ENCODE measurements at regions not wholly inside any gene's neighbourhood (a gene's known extent, or its start where the extent isn't known, plus 50 kb on each side); places are given as distances from the start of the nearest gene placed in this dataset.

- DNase-seq: no peak
These were observed 253.8 kb upstream of the DMD start for GRCh38 chrX:33465137-33465536.

- no peak for DNase-seq
These were observed 245.8 kb upstream of the DMD start for GRCh38 chrX:33457102-33457501.

GRCh38 chrX:33447285-33447684 is 235.9 kb upstream of the DMD start:
- no peak for DNase-seq

GRCh38 chrX:33434256-33435092 is 223.1 kb upstream of the DMD start:
- DNase-seq: no peak

- no peak for DNase-seq
These were observed 205.0 kb upstream of the DMD start for GRCh38 chrX:33416273-33416805.

GRCh38 chrX:33415459-33415858 is 204.1 kb upstream of the DMD start:
- DNase-seq: no peak

GRCh38 chrX:33385546-33385945 is 174.2 kb upstream of the DMD start:
- no peak for DNase-seq

- peak; percentile 28 for DNase-seq
These were observed 168.5 kb upstream of the DMD start for GRCh38 chrX:33379839-33380238.

GRCh38 chrX:33357606-33358005 is 146.3 kb upstream of the DMD start:
- no peak for DNase-seq

GRCh38 chrX:33339219-33339618 is 127.9 kb upstream of the DMD start:
- DNase-seq: no peak

GRCh38 chrX:33336783-33337182 is 125.4 kb upstream of the DMD start:
- no peak for DNase-seq

GRCh38 chrX:33333271-33333670 is 121.9 kb upstream of the DMD start:
- no peak for DNase-seq

- DNase-seq: no peak
These were observed 119.4 kb upstream of the DMD start for GRCh38 chrX:33330798-33331197.

GRCh38 chrX:33324099-33324498 is 112.8 kb upstream of the DMD start:
- DNase-seq: no peak

GRCh38 chrX:33307911-33308354 is 96.6 kb upstream of the DMD start:
- DNase-seq: peak; percentile 47

- no peak for DNase-seq
These were observed 87.3 kb upstream of the DMD start for GRCh38 chrX:33298622-33299021.

GRCh38 chrX:33285550-33285949 is 74.2 kb upstream of the DMD start:
- DNase-seq: peak; percentile 23

- no peak for DNase-seq
These were observed 65.7 kb upstream of the DMD start for GRCh38 chrX:33277046-33277445.

- DNase-seq: no peak
These were observed 62.2 kb upstream of the DMD start for GRCh38 chrX:33273535-33273934.

- DNase-seq: no peak
These were observed 61.6 kb upstream of the DMD start for GRCh38 chrX:33272986-33273385.
